ENCODE measurements at regions not wholly inside any gene's neighbourhood (a gene's known extent, or its start where the extent isn't known, plus 50 kb on each side); places are given as distances from the start of the nearest gene placed in this dataset.
"Not testable (repeated sequence)": the region's sequence is repeated elsewhere in the genome, so short reads cannot be mapped to it uniquely, and the experiment has no call there.

DNA sequence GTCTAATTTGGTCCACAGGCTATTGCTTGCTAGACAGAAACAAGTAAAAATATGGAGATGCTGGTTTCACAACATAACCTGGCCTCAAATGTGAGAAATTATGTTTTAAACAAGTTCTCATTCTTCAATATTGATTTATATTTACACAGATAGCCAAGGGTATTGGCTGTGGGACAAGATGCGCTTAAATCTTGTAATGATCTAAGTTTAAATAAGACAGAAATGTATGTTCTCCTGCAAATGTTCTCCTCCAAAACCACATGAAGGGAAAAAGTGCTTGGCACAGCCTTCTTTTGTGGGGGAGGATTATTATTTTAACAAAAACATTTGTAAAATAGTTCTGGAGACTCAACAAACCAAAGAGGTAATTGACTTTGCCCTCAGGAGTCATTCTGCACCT, 356.0 kb downstream of the DMAC1 start:
- TF ChIP-seq, protein P1, sequence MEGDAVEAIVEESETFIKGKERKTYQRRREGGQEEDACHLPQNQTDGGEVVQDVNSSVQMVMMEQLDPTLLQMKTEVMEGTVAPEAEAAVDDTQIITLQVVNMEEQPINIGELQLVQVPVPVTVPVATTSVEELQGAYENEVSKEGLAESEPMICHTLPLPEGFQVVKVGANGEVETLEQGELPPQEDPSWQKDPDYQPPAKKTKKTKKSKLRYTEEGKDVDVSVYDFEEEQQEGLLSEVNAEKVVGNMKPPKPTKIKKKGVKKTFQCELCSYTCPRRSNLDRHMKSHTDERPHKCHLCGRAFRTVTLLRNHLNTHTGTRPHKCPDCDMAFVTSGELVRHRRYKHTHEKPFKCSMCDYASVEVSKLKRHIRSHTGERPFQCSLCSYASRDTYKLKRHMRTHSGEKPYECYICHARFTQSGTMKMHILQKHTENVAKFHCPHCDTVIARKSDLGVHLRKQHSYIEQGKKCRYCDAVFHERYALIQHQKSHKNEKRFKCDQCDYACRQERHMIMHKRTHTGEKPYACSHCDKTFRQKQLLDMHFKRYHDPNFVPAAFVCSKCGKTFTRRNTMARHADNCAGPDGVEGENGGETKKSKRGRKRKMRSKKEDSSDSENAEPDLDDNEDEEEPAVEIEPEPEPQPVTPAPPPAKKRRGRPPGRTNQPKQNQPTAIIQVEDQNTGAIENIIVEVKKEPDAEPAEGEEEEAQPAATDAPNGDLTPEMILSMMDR (IDR thresholded peaks at IDR 0.05; ENCODE audit: unreplicated experiment), result no peak
- Mint-ChIP-seq H3K27ac (no peak overlapping the region), H3K27me3 (no peaks in the 10 kb centered on the region), H3K36me3 (ENCODE audit: insufficient read depth) (no peaks in the 10 kb centered on the region), H3K4me1 (ENCODE audit: low read depth) (no peaks in the 10 kb centered on the region), H3K9me3 (ENCODE audit: low read depth) (peaks cover 3% of the 10 kb centered on the region), H3K4me3 (ENCODE audit: low read depth) (no peak overlapping the region)
- no peak for DNase-seq (ENCODE audit: low spot score, unreplicated experiment)

DNA sequence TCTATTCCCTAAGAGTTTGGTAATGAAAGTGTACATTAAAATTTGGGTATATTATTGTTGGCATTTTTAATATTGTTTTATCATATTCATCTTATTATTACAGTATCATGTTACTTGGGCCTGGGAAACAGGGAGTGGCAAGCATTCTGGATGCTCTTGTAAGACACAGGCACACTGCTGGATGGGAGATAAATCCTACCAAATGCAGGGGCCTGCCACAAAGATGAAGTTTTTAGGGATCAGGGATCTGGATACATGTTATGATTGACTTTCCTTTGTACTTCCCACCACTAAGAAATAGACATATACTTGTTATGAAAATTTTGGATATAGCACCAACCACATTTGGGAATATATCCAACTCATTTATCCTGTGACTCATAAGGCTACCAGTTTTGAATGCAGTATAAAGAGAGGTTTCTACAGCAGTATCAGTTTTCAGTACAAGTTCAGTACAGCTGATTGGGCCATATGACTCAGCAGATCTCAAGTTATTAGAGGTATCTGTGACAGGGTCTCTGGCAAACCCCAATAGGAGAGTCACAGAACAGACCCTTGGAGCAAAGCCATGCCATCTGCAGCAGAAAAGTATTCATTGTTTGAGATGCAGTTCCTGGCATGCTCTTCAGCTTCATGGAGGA, 360.1 kb downstream of the DMAC1 start:
- H3K4me1 Mint-ChIP-seq (ENCODE audit: low read depth), result peaks cover 6% of the 10 kb centered on the region
- no peaks in the 10 kb centered on the region for H3K27me3 Mint-ChIP-seq
- H3K4me3 Mint-ChIP-seq (ENCODE audit: low read depth), result no peak overlapping the region
- TF ChIP-seq, protein P1 (IDR thresholded peaks at IDR 0.05; ENCODE audit: unreplicated experiment), result no peak
- H3K9me3 Mint-ChIP-seq (ENCODE audit: low read depth), result no peaks in the 10 kb centered on the region
- H3K27ac Mint-ChIP-seq, result no peak overlapping the region
- no peak for DNase-seq (ENCODE audit: low spot score, unreplicated experiment)
- H3K36me3 Mint-ChIP-seq (ENCODE audit: insufficient read depth), result no peaks in the 10 kb centered on the region

DNA sequence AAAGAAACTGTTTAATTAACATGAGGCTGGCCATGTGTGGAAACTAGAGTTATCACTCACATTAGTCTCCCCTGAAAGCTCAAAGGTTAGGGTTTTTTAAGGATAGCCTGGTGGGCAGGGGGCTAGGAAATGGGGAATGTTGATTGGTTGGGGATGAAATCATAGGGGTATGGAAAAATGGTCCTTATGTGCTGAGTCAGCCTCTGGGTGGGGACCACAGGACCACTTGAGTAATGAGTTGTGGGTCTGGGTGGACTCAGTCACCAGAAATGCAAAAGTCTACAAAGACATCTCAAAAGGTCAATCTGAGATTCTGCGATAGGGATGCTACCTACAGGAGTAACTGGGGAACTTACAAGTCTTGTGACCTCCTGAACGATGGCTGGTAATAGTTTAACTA, 362.8 kb downstream of the DMAC1 start:
- DNase-seq (ENCODE audit: low spot score, unreplicated experiment), result no peak
- TF ChIP-seq, protein P1 (IDR thresholded peaks at IDR 0.05; ENCODE audit: unreplicated experiment), result no peak
- Mint-ChIP-seq H3K9me3 (ENCODE audit: low read depth) (peaks cover 11% of the 10 kb centered on the region), H3K4me1 (ENCODE audit: low read depth) (peaks cover 6% of the 10 kb centered on the region), H3K27me3 (no peaks in the 10 kb centered on the region), H3K4me3 (ENCODE audit: low read depth) (no peak overlapping the region), H3K36me3 (ENCODE audit: insufficient read depth) (peaks cover 4% of the 10 kb centered on the region), H3K27ac (peak overlapping the region; percentile 51)

DNA sequence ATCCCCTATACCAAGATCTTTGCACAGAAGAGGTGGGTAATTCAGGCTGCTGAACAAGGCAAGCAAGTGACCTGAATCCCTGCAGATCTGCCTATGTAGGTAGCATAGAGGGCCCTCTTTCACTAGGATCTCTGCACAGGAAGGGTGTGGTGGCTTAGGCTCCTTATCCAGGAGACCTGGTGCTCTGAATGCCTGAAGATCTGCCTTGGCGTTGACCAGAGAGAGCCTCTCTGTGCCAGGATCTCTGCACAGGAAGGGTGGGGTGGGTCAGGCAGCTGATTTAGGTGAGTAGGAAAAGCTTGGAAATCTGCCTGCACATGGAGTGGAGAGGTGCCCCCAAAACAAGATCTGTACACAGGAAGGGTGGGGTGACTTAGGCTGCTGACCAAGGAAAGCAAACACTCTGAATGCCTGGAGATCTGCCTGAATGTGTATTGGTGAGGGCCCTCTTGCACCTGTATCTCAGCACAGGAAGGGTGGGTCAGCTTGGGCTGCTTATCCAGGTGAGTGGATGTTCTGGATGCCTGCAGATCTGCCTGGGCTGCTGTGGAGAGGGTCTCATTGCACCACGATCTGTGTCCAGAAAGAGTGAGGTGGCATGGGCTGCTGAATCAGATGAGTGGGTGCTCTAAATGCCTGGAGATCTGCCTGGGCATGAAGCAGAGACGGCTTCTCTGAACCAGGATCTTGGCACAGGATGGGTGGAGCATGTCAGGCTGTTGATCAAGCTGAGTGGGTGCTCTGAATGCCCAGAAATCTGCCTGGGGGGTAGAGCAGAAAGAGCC, 365.9 kb downstream of the DMAC1 start:
- no peak overlapping the region for H3K4me3 Mint-ChIP-seq (ENCODE audit: low read depth)
- DNase-seq (ENCODE audit: low spot score, unreplicated experiment), result no peak
- peaks cover 22% of the 10 kb centered on the region for H3K9me3 Mint-ChIP-seq (ENCODE audit: low read depth)
- no peaks in the 10 kb centered on the region for H3K27me3 Mint-ChIP-seq
- TF ChIP-seq, protein P1 (IDR thresholded peaks at IDR 0.05; ENCODE audit: unreplicated experiment), result no peak
- peaks cover 6% of the 10 kb centered on the region for H3K4me1 Mint-ChIP-seq (ENCODE audit: low read depth)
- no peak overlapping the region for H3K27ac Mint-ChIP-seq
- H3K36me3 Mint-ChIP-seq (ENCODE audit: insufficient read depth), result peaks cover 6% of the 10 kb centered on the region

DNA sequence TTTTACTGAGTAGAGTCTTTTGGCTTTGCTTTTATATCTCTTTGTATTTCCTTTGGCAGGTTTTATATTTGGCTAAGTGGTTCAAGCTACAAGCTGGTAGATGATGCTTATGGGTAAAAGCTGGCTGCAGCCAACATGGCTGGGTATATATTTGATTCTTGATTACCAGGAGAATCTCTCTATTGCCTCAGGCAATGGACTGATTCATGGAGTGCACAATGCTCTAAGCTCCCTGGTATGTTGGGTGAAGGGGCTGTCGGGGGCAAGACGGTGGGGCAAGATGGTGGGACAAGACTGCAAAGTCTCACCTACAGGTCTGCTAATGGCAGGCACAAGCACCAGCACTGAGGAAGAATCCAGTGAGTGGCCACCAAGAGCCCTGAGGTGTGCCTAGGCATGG, 366.6 kb downstream of the DMAC1 start:
- DNase-seq (ENCODE audit: low spot score, unreplicated experiment), result no peak
- Mint-ChIP-seq H3K27me3 (no peaks in the 10 kb centered on the region), H3K4me3 (ENCODE audit: low read depth) (no peak overlapping the region), H3K9me3 (ENCODE audit: low read depth) (peaks cover 22% of the 10 kb centered on the region), H3K4me1 (ENCODE audit: low read depth) (peaks cover 6% of the 10 kb centered on the region), H3K27ac (no peak overlapping the region), H3K36me3 (ENCODE audit: insufficient read depth) (peaks cover 6% of the 10 kb centered on the region)
- TF ChIP-seq, protein P1 (IDR thresholded peaks at IDR 0.05; ENCODE audit: unreplicated experiment), result no peak

DNA sequence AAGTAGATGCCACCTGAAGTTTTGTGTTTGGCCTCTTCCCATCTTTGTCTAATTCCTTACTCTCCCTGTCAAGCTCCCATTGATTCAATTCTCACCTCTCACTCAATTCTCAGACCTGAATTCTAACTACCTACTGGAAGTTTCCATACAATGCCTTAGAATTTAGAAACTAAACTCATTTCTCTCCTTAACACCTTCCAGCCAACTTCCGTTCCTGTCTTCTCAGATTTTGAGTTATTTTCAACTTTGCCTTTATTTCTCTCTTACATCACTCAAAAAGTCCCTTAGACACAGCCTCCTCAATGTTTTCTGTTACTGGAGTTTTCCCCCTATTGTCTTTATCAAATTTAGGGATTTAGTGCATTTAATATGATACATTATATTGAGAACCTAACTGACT, 382.2 kb downstream of the DMAC1 start:
- H3K36me3 Mint-ChIP-seq (ENCODE audit: insufficient read depth); DNase-seq (ENCODE audit: low spot score, unreplicated experiment); H3K27me3 Mint-ChIP-seq; H3K27ac Mint-ChIP-seq; H3K4me3 Mint-ChIP-seq (ENCODE audit: low read depth); H3K4me1 Mint-ChIP-seq (ENCODE audit: low read depth): not testable (repeated sequence)
- H3K9me3 Mint-ChIP-seq (ENCODE audit: low read depth), result peaks cover 17% of the 10 kb centered on the region

Data from progenitor cell of endocrine pancreas (in vitro differentiated cells).